Heart right ventricle (tissue), 16 donors: ENCODE measurements at regions not wholly inside any gene's neighbourhood (a gene's known extent, or its start where the extent isn't known, plus 50 kb on each side); places are given as distances from the start of the nearest gene placed in this dataset.

ENCODE experiments used
- ATAC-seq, 8 donors: fragments of 200-7000 bp; cut with Tn5 transposase; one replicate each; pipeline ENCODE4 v1.9.1; 2020; ENCODE audit warnings: mild to moderate bottlenecking in 8 of 8, moderate library complexity in 8 of 8, moderate number of reproducible peaks in 1 of 8
- DNase-seq, 2 donors: peaks; one replicate each; pipeline ENCODE4 v3.0.0-alpha.2; 2020
- H3K27ac ChIP-seq, 10 donors: fragments of 200-600 bp; sonication (generic) in 2 of 10; one replicate each; pipeline versions ENCODE4 v1.5.0 to v1.8.0; 2020 to 2022; ENCODE audit warnings: mild to moderate bottlenecking in 3 of 10
- H3K27me3 ChIP-seq, 7 donors: fragments of 200-600 bp; one replicate each; pipeline ENCODE4 v1.8.0; 2021 to 2022; ENCODE audit warnings: mild to moderate bottlenecking in 2 of 7
- H3K36me3 ChIP-seq, 9 donors: fragments of 200-600 bp; sonication (generic) in 1 of 9; one replicate each; pipeline versions ENCODE4 v1.5.0 to v1.8.0; 2020 to 2022; ENCODE audit warnings: mild to moderate bottlenecking in 2 of 9
- H3K4me1 ChIP-seq, 9 donors: fragments of 200-600 bp; sonication (generic) in 1 of 9; one replicate each; pipeline versions ENCODE4 v1.5.0 to v1.8.0; 2020 to 2022; ENCODE audit warnings: mild to moderate bottlenecking in 4 of 9
- H3K4me3 ChIP-seq, 10 donors: fragments of 200-600 bp; sonication (generic) in 2 of 10; one replicate each; pipeline versions ENCODE4 v1.5.0 to v1.8.0; 2020 to 2022; ENCODE audit warnings: mild to moderate bottlenecking in 7 of 10, moderate library complexity in 2 of 10
- H3K9me3 ChIP-seq, 11 donors: fragments of 200-600 bp in 10 of 11; sonication (generic) in 2 of 11; one replicate each; pipeline versions ENCODE4 v1.5.0 to v1.8.0; 2013 to 2022; ENCODE audit warnings: mild to moderate bottlenecking in 2 of 11, control low read depth in 1 of 11, moderate library complexity in 1 of 11
- CTCF ChIP-seq, 9 donors: fragments of 200-600 bp; sonication (generic) in 2 of 9; IDR thresholded peaks; one replicate each; pipeline versions ENCODE4 v1.5.0 to v1.8.0; 2021 to 2022; ENCODE audit warnings: antibody characterized with exemption in 9 of 9, mild to moderate bottlenecking in 5 of 9, moderate library complexity in 1 of 9
- WGBS, 2 donors: extraction: QIAGEN DNeasy Blood & Tissue Kit; methylation state at CpG; one replicate each; pipeline ENCODE4 v1.1.7; 2013; ENCODE audit warnings: inconsistent platforms in 1 of 2; 5-methylcytosine and 5-hydroxymethylcytosine counted together
- intact Hi-C, 10 donors: fragments of 100-400 bp; cut with DNase I; formaldehyde crosslinking; loops; one replicate each; pipeline versions ENCODE4 v1.11.1 to v1.14.2; 2022
- donor health status: Arrhythmogenic right ventricular cardiomyopathy.
- donor health status: ischemic (EF 13 %, LVEDD 7.1; RV severe dilation, severe dysfunction).
- donor health status: healthy with polysubstance abuse.
- donor health status: DM: no; HTN: yes; CAD: no.
- donor health status: DM: no; HTN: no; CAD: no.
- donor health status: ischemic (EF 25% LVEDD 6.9; RV normal size, moderate dysfunction).
- donor health status: ischemic (EF 25% LVEDD 5.7; RV mildly dilated, moderate dysfunction).
- donor health status: healthy.
- donor health status: DM: yes; HTN: yes; CAD: no.
- donor health status: Ischemic cardiomyopathy.
- donor health status: ischemic (EF 35%, LVEDD 5.7; RV mildly dilated, moderate dysfunction).
- donor health status: nonischemic (EF 11% LVEDD 7.7; RV severe dilation, severe dysfunction).
- donor health status: DM: yes; HTN: yes; CAD: no.
- donor health status: PGD.
- donor health status: ischemic (EF 29% LVEDD 5.4; RV normal size, mild dysfunction).
- donor health status: nonischemic (EF 23%, LVEDD 6.1; RV moderate dilation, normal function).

- H3K4me1 ChIP-seq, result no peaks in the 10 kb centered on the region
- H3K27me3 ChIP-seq, result no peaks in the 10 kb centered on the region
- no peaks in the 10 kb centered on the region for H3K9me3 ChIP-seq
- H3K4me3 ChIP-seq, result no peak overlapping the region
- ATAC-seq, result no peak
- DNase-seq, result no peak
- H3K27ac ChIP-seq, result no peak overlapping the region
- intact Hi-C loops, result no loop called here
- H3K36me3 ChIP-seq, result no peaks in the 10 kb centered on the region
- TF ChIP-seq CTCF (IDR thresholded peaks at IDR 0.05), result no peak
These were observed 255.7 kb upstream of the AR start for GRCh38 chrX:67288156-67288555.

GRCh38 chrX:67289055-67289499, 254.7 kb upstream of the AR start:
- Histone ChIP-seq H3K4me1 (no peaks in the 10 kb centered on the region), H3K4me3 (no peak overlapping the region), H3K27ac (no peak overlapping the region), H3K36me3 (no peaks in the 10 kb centered on the region), H3K27me3 (no peaks in the 10 kb centered on the region), H3K9me3 (no peaks in the 10 kb centered on the region)
- ATAC-seq, result peak in 5 of 8 donors; percentile 35 to 72 (median 51)
- TF ChIP-seq CTCF (IDR thresholded peaks at IDR 0.05), result no peak
- intact Hi-C loops, result no loop called here
- 48 to 65% methylated on average over 3 of the region's 3 CpGs for WGBS, 2 donors
- peak in 1 of 2 donors; percentile 3 for DNase-seq

DNA sequence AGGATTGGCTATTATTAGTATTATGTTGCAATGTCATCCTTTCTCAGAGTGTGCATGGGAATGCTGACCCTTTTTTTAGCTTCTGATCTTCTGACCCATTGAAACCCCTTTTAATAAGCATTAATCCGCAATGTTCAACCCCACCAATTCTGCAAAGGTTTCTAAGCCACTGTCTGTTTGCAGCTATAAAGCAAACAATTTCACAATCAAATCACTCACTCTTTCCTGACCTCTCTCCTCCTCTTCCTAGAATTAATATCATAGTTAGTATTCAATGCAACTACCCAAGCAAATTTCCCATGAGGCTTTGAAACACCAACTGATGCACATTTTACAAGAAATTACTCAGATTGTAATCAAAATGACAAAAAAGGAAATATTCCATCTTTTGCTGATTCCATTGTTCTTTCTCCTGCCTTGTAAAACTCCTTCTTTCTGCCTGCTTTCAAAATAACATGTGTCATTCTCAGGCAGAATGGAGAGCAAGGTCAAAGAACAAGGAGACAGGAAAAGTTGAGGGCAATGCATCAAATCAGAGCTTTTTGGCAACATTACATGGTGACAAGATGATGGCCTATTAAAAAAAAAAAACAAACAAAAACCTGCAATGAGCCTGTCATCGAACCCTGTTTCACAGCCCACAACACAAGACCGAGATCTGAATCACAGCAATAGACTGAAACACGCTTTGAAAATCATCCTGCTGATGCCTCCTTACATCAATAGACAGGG, 253.2 kb upstream of the AR start:
- Histone ChIP-seq H3K27me3 (peaks cover 0 to 3% (median 0%) of the 10 kb centered on the region in 7 donors), H3K4me3 (no peak overlapping the region), H3K9me3 (no peaks in the 10 kb centered on the region), H3K36me3 (no peaks in the 10 kb centered on the region), H3K27ac (no peak overlapping the region), H3K4me1 (no peaks in the 10 kb centered on the region)
- intact Hi-C loops, result no loop called here
- ATAC-seq, result no peak
- 33 to 34% methylated on average over 4 of the region's 4 CpGs for WGBS, 2 donors
- DNase-seq, result no peak
- TF ChIP-seq CTCF (IDR thresholded peaks at IDR 0.05), result no peak

GRCh38 chrX:67295924-67296323, 247.9 kb upstream of the AR start:
- no peak overlapping the region for H3K27ac ChIP-seq
- peaks cover 0 to 3% (median 0%) of the 10 kb centered on the region in 7 donors for H3K27me3 ChIP-seq
- no peak for ATAC-seq
- H3K9me3 ChIP-seq, result peaks cover 0 to 11% (median 0%) of the 10 kb centered on the region in 11 donors
- intact Hi-C loops, result no loop called here
- WGBS, 2 donors, result 91 to 95% methylated on average over 1 of the region's 1 CpG
- DNase-seq, result no peak
- no peak overlapping the region for H3K4me3 ChIP-seq
- H3K4me1 ChIP-seq, result no peaks in the 10 kb centered on the region
- TF ChIP-seq CTCF (IDR thresholded peaks at IDR 0.05), result no peak
- no peaks in the 10 kb centered on the region for H3K36me3 ChIP-seq
